PC-3 (cell line): ENCODE measurements at regions not wholly inside any gene's neighbourhood (a gene's known extent, or its start where the extent isn't known, plus 50 kb on each side); places are given as distances from the start of the nearest gene placed in this dataset.

Experiments used
- CTCF ChIP-seq: fragments of 300-600 bp; sonication (generic); conservative IDR thresholded peaks from 2 replicates; pipeline ENCODE4 v1.5.1; 2017; ENCODE audit warnings: antibody characterized with exemption, low read depth, mild to moderate bottlenecking, low read length
- EZH2 ChIP-seq: fragments of 300-600 bp; sonication (generic); IDR thresholded peaks from one replicate; pipeline ENCODE4 v1.6.1; 2017; ENCODE audit warnings: antibody characterized with exemption, mild to moderate bottlenecking, low read length; ENCODE audit not compliant: unreplicated experiment
- EZH2phosphoT487 ChIP-seq: fragments of 300-600 bp; sonication (generic); IDR thresholded peaks from 2 replicates; pipeline ENCODE4 v1.6.1; 2018; ENCODE audit warnings: mild to moderate bottlenecking, antibody characterized with exemption, low read length, borderline replicate concordance

GRCh38 chr6:63099772-63100459 is 111.4 kb upstream of the FKBP1C start:
- TF ChIP-seq CTCF (no peak), EZH2 (no peak), EZH2phosphoT487 (no peak)
